ENCODE measurements at regions not wholly inside any gene's neighbourhood (a gene's known extent, or its start where the extent isn't known, plus 50 kb on each side); places are given as distances from the start of the nearest gene placed in this dataset.

DNA sequence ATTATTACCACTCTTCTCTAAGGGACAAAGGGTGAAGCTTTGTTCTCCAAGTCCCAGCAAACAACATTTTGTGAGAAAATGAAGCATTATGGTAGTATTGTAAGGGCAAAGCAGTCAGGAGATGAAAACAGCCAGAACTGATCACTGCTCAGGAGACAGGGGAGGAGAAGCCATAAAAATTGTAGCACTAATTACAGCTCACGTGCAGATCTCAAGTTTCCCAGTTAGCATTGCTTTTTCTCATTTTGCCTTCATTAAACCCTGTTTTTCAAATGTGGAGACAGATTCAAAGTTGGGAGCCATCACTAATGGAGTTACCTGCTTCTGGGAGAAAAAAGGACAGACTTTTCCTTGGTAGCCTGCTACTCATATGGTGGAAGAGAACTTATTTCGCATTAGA lies 210.9 kb upstream of the PDE10A start:
- no peaks in the 10 kb centered on the region for H3K4me1 ChIP-seq
- TF ChIP-seq, protein P1, sequence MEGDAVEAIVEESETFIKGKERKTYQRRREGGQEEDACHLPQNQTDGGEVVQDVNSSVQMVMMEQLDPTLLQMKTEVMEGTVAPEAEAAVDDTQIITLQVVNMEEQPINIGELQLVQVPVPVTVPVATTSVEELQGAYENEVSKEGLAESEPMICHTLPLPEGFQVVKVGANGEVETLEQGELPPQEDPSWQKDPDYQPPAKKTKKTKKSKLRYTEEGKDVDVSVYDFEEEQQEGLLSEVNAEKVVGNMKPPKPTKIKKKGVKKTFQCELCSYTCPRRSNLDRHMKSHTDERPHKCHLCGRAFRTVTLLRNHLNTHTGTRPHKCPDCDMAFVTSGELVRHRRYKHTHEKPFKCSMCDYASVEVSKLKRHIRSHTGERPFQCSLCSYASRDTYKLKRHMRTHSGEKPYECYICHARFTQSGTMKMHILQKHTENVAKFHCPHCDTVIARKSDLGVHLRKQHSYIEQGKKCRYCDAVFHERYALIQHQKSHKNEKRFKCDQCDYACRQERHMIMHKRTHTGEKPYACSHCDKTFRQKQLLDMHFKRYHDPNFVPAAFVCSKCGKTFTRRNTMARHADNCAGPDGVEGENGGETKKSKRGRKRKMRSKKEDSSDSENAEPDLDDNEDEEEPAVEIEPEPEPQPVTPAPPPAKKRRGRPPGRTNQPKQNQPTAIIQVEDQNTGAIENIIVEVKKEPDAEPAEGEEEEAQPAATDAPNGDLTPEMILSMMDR (IDR thresholded peaks at IDR 0.05): no peak
- no peaks in the 10 kb centered on the region for H3K36me3 ChIP-seq
- H3K4me3 ChIP-seq: no peak overlapping the region
- peaks cover 0 to 28% of the 10 kb centered on the region in 2 donors for H3K9me3 ChIP-seq
- no peaks in the 10 kb centered on the region for H3K27me3 ChIP-seq
- H3K27ac ChIP-seq: no peak overlapping the region
- DNase-seq (ENCODE audit: low spot score): peak; percentile 7

DNA sequence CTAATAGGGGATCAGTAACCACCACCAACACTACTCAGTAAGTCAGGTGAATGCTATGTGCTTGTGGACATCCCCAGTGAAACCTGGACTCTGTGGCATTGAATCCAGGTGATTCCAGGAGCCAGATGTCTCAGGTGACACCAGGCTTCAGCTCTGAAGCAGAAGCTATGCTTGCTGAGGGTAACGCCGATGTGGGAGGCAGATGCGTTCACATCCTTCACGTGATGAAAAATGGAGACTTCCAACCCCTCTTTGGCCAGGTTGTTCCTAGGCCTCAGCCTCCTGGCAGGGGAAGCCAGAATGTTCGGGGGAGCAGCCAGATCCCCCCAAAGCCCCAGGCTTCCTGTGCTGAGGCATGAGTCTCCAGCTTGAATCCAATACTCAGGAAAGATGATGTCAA lies 209.8 kb upstream of the PDE10A start:
- DNase-seq (ENCODE audit: low spot score): peak; percentile 43
- Histone ChIP-seq H3K4me3 (no peak overlapping the region), H3K36me3 (no peaks in the 10 kb centered on the region), H3K27me3 (no peaks in the 10 kb centered on the region), H3K9me3 (peaks cover 0 to 32% of the 10 kb centered on the region in 2 donors), H3K27ac (no peak overlapping the region), H3K4me1 (no peaks in the 10 kb centered on the region)
- TF ChIP-seq, protein P1 (IDR thresholded peaks at IDR 0.05): no peak

DNA sequence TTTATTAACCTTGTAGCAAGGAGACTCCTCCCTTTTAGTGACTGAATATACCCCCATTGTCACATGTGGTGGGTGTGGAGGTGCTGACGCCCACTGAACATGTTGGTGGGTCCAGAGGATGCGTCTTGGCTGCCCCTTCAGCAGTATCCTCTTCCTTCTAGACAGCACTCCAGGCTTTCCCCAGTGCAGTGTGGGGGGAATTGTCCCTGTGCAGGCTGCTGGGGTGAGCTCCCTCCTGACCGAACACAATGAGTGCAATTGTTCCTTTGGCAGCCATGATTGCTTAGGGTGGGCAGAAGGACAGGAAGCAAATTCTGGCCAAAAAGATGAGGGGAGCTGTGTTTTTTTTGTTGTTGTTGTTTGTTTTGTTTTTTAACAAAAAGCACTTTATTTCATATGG lies 209.3 kb upstream of the PDE10A start:
- H3K4me1 ChIP-seq: no peaks in the 10 kb centered on the region
- TF ChIP-seq, protein P1 (IDR thresholded peaks at IDR 0.05): no peak
- H3K36me3 ChIP-seq: no peaks in the 10 kb centered on the region
- no peak overlapping the region for H3K4me3 ChIP-seq
- peaks cover 0 to 32% of the 10 kb centered on the region in 2 donors for H3K9me3 ChIP-seq
- peak; percentile 48 for DNase-seq (ENCODE audit: low spot score)
- H3K27ac ChIP-seq: no peak overlapping the region
- no peaks in the 10 kb centered on the region for H3K27me3 ChIP-seq

DNA sequence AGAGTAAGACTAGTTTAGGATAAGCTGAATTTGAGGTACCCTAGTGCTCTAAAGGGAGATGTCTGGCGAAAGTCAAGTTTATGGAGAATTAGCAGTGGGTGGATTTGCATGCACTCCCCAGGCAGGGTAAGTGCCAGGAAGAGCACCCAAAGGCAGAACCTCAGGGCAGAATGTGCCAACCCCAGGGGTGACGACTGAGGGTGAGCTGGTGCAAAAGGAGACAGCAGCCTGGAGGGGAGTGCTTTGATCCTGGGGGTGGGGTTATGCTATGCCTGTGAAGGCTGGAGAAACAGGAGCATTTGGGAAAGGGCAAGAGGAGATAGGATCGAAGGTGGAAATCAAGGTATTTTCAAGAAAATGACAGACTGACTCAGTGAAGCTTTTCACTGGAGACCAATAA lies 208.5 kb upstream of the PDE10A start:
- TF ChIP-seq, protein P1 (IDR thresholded peaks at IDR 0.05): no peak
- no peaks in the 10 kb centered on the region for H3K27me3 ChIP-seq
- peaks cover 0 to 33% of the 10 kb centered on the region in 2 donors for H3K9me3 ChIP-seq

GRCh38 chr6:165869526-165869925 lies 206.5 kb upstream of the PDE10A start:
- DNase-seq (ENCODE audit: low spot score): no peak
- Histone ChIP-seq H3K4me3 (no peak overlapping the region), H3K36me3 (no peaks in the 10 kb centered on the region), H3K27ac (no peak overlapping the region), H3K4me1 (no peaks in the 10 kb centered on the region), H3K27me3 (no peaks in the 10 kb centered on the region), H3K9me3 (peaks cover 0 to 53% of the 10 kb centered on the region in 2 donors)
- TF ChIP-seq, protein P1 (IDR thresholded peaks at IDR 0.05): no peak

More for the DNA sequence above, 208.5 kb upstream of the PDE10A start:
- peak; percentile 26 for DNase-seq (ENCODE audit: low spot score)
- H3K4me3 ChIP-seq: no peak overlapping the region
- H3K4me1 ChIP-seq: no peaks in the 10 kb centered on the region
- no peak overlapping the region for H3K27ac ChIP-seq
- H3K36me3 ChIP-seq: no peaks in the 10 kb centered on the region

GRCh38 chr6:165864925-165865324 lies 201.9 kb upstream of the PDE10A start:
- Histone ChIP-seq H3K27ac (no peak overlapping the region), H3K27me3 (no peaks in the 10 kb centered on the region), H3K36me3 (no peaks in the 10 kb centered on the region), H3K4me3 (no peak overlapping the region), H3K4me1 (no peaks in the 10 kb centered on the region), H3K9me3 (peaks cover 0 to 41% of the 10 kb centered on the region in 2 donors)
- DNase-seq (ENCODE audit: low spot score): no peak
- TF ChIP-seq, protein P1 (IDR thresholded peaks at IDR 0.05): no peak
